Astrocyte (in vitro differentiated cells and primary cell): ENCODE measurements at regions not wholly inside any gene's neighbourhood (a gene's known extent, or its start where the extent isn't known, plus 50 kb on each side); places are given as distances from the start of the nearest gene placed in this dataset.

Experiments used
- EZH2 ChIP-seq: IDR thresholded peaks from 2 replicates; pipeline ENCODE4 v1.6.1; 2012; ENCODE audit warnings: mild to moderate bottlenecking, low read length, inconsistent platforms; ENCODE audit not compliant: insufficient read depth
- TF ChIP-seq, protein P1 (sequence below): IDR thresholded peaks from 2 replicates; pipeline ENCODE4 v1.5.1; 2011; ENCODE audit warnings: low read depth, mild to moderate bottlenecking, inconsistent platforms, low read length, moderate library complexity; ENCODE audit not compliant: insufficient read depth

DNA sequence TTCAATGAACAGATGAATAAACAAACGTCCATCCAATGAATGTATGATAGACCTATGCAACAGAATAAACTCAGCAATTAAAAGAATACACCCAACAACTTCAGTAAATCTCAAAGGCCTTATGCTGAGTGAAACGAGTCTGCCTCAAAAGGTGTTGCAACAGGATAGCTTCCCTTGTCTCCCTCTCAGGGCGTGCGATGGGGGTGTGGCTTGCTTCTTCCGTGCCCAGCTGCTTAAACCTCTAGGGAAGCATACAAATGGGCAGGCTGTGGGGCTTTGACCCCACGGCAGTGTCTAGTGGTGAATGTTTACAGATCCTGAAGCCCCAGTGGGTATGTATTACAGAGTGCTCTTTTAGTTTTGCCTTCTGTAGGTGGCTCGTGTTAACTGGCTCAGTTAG is 87.0 kb upstream of the CCL21 start:
- TF ChIP-seq, protein P1, sequence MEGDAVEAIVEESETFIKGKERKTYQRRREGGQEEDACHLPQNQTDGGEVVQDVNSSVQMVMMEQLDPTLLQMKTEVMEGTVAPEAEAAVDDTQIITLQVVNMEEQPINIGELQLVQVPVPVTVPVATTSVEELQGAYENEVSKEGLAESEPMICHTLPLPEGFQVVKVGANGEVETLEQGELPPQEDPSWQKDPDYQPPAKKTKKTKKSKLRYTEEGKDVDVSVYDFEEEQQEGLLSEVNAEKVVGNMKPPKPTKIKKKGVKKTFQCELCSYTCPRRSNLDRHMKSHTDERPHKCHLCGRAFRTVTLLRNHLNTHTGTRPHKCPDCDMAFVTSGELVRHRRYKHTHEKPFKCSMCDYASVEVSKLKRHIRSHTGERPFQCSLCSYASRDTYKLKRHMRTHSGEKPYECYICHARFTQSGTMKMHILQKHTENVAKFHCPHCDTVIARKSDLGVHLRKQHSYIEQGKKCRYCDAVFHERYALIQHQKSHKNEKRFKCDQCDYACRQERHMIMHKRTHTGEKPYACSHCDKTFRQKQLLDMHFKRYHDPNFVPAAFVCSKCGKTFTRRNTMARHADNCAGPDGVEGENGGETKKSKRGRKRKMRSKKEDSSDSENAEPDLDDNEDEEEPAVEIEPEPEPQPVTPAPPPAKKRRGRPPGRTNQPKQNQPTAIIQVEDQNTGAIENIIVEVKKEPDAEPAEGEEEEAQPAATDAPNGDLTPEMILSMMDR, result no peak
- no peak for TF ChIP-seq EZH2
